ENCODE measurements at regions not wholly inside any gene's neighbourhood (a gene's known extent, or its start where the extent isn't known, plus 50 kb on each side); places are given as distances from the start of the nearest gene placed in this dataset.

GRCh38 chr17:74005790-74006189 is 197.7 kb upstream of the RPL38 start:
- TF ChIP-seq, protein P1, sequence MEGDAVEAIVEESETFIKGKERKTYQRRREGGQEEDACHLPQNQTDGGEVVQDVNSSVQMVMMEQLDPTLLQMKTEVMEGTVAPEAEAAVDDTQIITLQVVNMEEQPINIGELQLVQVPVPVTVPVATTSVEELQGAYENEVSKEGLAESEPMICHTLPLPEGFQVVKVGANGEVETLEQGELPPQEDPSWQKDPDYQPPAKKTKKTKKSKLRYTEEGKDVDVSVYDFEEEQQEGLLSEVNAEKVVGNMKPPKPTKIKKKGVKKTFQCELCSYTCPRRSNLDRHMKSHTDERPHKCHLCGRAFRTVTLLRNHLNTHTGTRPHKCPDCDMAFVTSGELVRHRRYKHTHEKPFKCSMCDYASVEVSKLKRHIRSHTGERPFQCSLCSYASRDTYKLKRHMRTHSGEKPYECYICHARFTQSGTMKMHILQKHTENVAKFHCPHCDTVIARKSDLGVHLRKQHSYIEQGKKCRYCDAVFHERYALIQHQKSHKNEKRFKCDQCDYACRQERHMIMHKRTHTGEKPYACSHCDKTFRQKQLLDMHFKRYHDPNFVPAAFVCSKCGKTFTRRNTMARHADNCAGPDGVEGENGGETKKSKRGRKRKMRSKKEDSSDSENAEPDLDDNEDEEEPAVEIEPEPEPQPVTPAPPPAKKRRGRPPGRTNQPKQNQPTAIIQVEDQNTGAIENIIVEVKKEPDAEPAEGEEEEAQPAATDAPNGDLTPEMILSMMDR (IDR thresholded peaks at IDR 0.05): no peak
- TF ChIP-seq EZH2 (IDR thresholded peaks at IDR 0.05) (no peak), EZH2phosphoT487 (IDR thresholded peaks at IDR 0.05) (no peak)

Data from neural progenitor cell (in vitro differentiated cells).